Activated CD8-positive, alpha-beta T cell treated with anti-CD3 and anti-CD28 coated beads for 36 hours (primary cell): ENCODE measurements at regions not wholly inside any gene's neighbourhood (a gene's known extent, or its start where the extent isn't known, plus 50 kb on each side); places are given as distances from the start of the nearest gene placed in this dataset.

Experiments used
- ATAC-seq: fragments of 200-7000 bp; cut with Tn5 transposase; one replicate; pipeline ENCODE4 v1.10.0; 2021; ENCODE audit warnings: mild to moderate bottlenecking, moderate library complexity
- CTCF ChIA-PET: fragments of 350-600 bp; sonication (Branson Sonifier 250); formaldehyde crosslinking; loops from one replicate; lab custom pipeline; 2021; ENCODE audit warnings: antibody characterized with exemption; lab: Charles Lee
- POLR2A ChIA-PET: fragments of 350-600 bp; sonication (Branson Sonifier 250); formaldehyde crosslinking; loops from one replicate; lab custom pipeline; 2021; ENCODE audit warnings: antibody characterized with exemption; lab: Charles Lee
- DNase-seq: peaks from one replicate; pipeline ENCODE4 v3.0.0-alpha.2; 2020
- H3K27ac Mint-ChIP-seq: one replicate; pipeline ENCODE4 v1.8.0; 2021; ENCODE audit warnings: mild to moderate bottlenecking, mixed read lengths
- H3K27me3 Mint-ChIP-seq: one replicate; pipeline ENCODE4 v1.8.0; 2021; ENCODE audit warnings: mixed read lengths
- H3K36me3 Mint-ChIP-seq: one replicate; pipeline ENCODE4 v1.8.0; 2021; ENCODE audit warnings: low read depth, mixed read lengths
- H3K4me1 Mint-ChIP-seq: one replicate; pipeline ENCODE4 v1.8.0; 2021; ENCODE audit warnings: low read depth, mixed read lengths
- H3K4me3 Mint-ChIP-seq: one replicate; pipeline ENCODE4 v1.8.0; 2021; ENCODE audit warnings: mild to moderate bottlenecking, moderate library complexity, mixed read lengths
- H3K9me3 Mint-ChIP-seq: one replicate; pipeline ENCODE4 v1.8.0; 2021; ENCODE audit warnings: mixed read lengths
- CTCF ChIP-seq: fragments of 200-600 bp; IDR thresholded peaks from one replicate; pipeline ENCODE4 v1.8.0; 2022; ENCODE audit warnings: antibody characterized with exemption, mild to moderate bottlenecking
- intact Hi-C: fragments of 100-400 bp; cut with micrococcal nuclease; formaldehyde crosslinking; loops from one replicate; pipeline ENCODE4 v1.10.0; 2022

- intact Hi-C loops = no loop called here
- H3K9me3 Mint-ChIP-seq = no peaks in the 10 kb centered on the region
- H3K36me3 Mint-ChIP-seq = no peaks in the 10 kb centered on the region
- H3K27me3 Mint-ChIP-seq = peaks cover 14% of the 10 kb centered on the region
- ATAC-seq = no peak
- CTCF ChIA-PET = no interaction called here
- no peaks in the 10 kb centered on the region for H3K4me1 Mint-ChIP-seq
- POLR2A ChIA-PET = no interaction called here
- TF ChIP-seq CTCF = no peak
- no peak for DNase-seq
- H3K27ac Mint-ChIP-seq = no peak overlapping the region
- no peak overlapping the region for H3K4me3 Mint-ChIP-seq
Measured at GRCh38 chr5:175098301-175098700, 345.7 kb downstream of the DRD1 start.

- H3K27me3 Mint-ChIP-seq = peaks cover 16% of the 10 kb centered on the region
- H3K27ac Mint-ChIP-seq = no peak overlapping the region
- no peaks in the 10 kb centered on the region for H3K36me3 Mint-ChIP-seq
- no peaks in the 10 kb centered on the region for H3K4me1 Mint-ChIP-seq
- DNase-seq (no peak), ATAC-seq (no peak)
- no peak overlapping the region for H3K4me3 Mint-ChIP-seq
- H3K9me3 Mint-ChIP-seq = no peaks in the 10 kb centered on the region
- POLR2A ChIA-PET = no interaction called here
- TF ChIP-seq CTCF = no peak
- CTCF ChIA-PET = no interaction called here
- intact Hi-C loops = no loop called here
Measured at GRCh38 chr5:175096469-175097165, 347.4 kb downstream of the DRD1 start.

- Mint-ChIP-seq H3K4me3 (no peak overlapping the region), H3K36me3 (no peaks in the 10 kb centered on the region), H3K9me3 (no peaks in the 10 kb centered on the region), H3K4me1 (no peaks in the 10 kb centered on the region), H3K27me3 (peaks cover 14% of the 10 kb centered on the region), H3K27ac (no peak overlapping the region)
- ChIA-PET CTCF (no interaction called here), POLR2A (no interaction called here)
- no peak for ATAC-seq
- no peak for TF ChIP-seq CTCF
- DNase-seq = no peak
- intact Hi-C loops = no loop called here
Measured at GRCh38 chr5:175094461-175094860, 349.5 kb downstream of the DRD1 start.

- POLR2A ChIA-PET = no interaction called here
- TF ChIP-seq CTCF = no peak
- intact Hi-C loops = no loop called here
- Mint-ChIP-seq H3K27me3 (peaks cover 10% of the 10 kb centered on the region), H3K4me1 (no peaks in the 10 kb centered on the region), H3K9me3 (no peaks in the 10 kb centered on the region), H3K36me3 (no peaks in the 10 kb centered on the region), H3K4me3 (no peak overlapping the region), H3K27ac (no peak overlapping the region)
- DNase-seq = no peak
- CTCF ChIA-PET = no interaction called here
- ATAC-seq = no peak
Measured at GRCh38 chr5:175092691-175093090, 351.3 kb downstream of the DRD1 start.

GRCh38 chr5:175088963-175089362 is 355.0 kb downstream of the DRD1 start:
- Mint-ChIP-seq H3K36me3 (no peaks in the 10 kb centered on the region), H3K4me3 (no peak overlapping the region), H3K27me3 (peaks cover 6% of the 10 kb centered on the region), H3K4me1 (no peaks in the 10 kb centered on the region), H3K27ac (no peak overlapping the region), H3K9me3 (no peaks in the 10 kb centered on the region)
- intact Hi-C loops = no loop called here
- ChIA-PET POLR2A (no interaction called here), CTCF (no interaction called here)
- DNase-seq (no peak), ATAC-seq (no peak)
- no peak for TF ChIP-seq CTCF
